HuH-7.5 (cell line): ENCODE measurements at regions not wholly inside any gene's neighbourhood (a gene's known extent, or its start where the extent isn't known, plus 50 kb on each side); places are given as distances from the start of the nearest gene placed in this dataset.

ENCODE experiments used
- DNase-seq: peaks from one replicate; pipeline ENCODE4 v3.0.0; 2011; ENCODE audit warnings: low spot score

- DNase-seq, result no peak
Measured at GRCh38 chr11:92384802-92385201, 160.2 kb downstream of the FAT3 start.

DNA sequence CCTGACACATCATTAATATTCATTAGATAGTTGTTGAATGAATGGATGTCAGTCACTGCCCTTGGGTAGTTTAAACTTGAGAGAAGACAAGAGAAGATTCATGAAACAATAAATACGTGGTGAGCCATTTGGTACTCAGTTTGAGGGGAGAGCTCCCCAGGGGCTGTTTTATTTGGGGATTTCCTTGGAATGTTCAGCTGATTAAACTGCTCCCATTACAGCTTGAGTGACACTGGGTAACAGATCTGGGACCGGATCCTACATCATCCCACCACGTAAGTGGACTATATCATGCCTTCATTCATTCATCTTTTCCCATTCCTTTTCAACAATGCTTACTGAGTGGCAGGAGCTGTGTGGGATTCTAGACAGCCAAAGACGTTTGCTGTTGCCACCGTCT, 162.0 kb downstream of the FAT3 start:
- DNase-seq, result no peak

GRCh38 chr11:92387859-92388258, 163.2 kb downstream of the FAT3 start:
- no peak for DNase-seq

DNA sequence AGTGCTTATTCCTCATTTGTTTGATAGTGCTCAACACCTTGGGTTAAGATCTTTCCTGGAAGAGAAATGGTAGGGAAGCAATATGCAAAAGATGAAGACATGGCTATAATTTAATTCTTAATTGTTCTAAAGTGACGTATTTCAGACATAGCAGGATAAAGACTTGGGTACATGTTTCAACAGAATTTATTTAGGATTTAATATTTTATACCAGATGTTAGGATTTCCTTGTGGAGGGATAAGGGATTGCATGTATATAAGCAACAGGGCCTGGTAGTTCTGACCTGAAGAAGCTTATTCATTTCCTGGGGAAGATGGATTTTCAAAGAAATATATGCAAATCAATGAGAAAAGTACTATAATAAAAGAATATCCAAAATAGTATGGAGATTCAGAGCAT, 163.8 kb downstream of the FAT3 start:
- no peak for DNase-seq

GRCh38 chr11:92390783-92391182, 166.2 kb downstream of the FAT3 start:
- DNase-seq, result no peak

DNA sequence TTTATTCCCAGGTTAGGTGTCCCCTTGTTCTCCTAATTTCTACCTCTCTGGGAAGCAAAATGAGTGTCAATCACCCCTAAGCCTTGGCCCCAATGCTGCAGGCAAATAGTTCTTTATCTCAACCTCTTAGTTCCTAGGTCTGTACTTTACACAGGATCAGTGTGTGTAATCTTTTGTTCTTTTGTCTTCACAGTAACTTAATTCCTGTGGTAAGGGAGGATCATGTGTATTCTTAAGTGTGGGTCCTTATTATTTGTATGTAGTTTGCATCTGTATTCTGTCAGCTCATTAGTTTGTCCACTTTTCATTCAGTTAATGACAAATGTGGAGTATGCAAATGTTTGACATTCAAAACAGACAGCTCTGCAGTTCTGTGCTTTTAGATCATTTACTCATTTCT, 166.7 kb downstream of the FAT3 start:
- DNase-seq, result no peak

GRCh38 chr11:92391808-92392207, 167.2 kb downstream of the FAT3 start:
- DNase-seq, result no peak

DNA sequence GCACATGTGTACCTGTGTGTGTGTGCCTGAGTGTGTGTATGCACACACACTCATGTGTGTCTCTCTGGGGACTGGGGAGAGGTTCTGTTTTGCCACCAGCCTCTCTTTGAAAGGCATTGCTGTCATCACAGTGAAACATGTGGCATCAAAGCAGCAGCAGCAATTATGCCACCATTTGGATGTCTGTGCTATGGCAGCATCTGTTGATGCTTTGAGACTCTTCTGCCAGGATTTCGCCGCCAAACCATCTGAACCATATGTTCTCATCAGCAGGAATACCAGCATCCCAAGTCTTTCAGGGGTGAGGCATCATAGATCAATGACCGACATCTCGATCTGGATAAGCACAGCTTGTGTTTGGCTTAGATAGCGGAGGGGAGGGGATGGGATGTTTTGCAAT, 168.6 kb downstream of the FAT3 start:
- no peak for DNase-seq

GRCh38 chr11:92396133-92396532, 171.5 kb downstream of the FAT3 start:
- no peak for DNase-seq

DNA sequence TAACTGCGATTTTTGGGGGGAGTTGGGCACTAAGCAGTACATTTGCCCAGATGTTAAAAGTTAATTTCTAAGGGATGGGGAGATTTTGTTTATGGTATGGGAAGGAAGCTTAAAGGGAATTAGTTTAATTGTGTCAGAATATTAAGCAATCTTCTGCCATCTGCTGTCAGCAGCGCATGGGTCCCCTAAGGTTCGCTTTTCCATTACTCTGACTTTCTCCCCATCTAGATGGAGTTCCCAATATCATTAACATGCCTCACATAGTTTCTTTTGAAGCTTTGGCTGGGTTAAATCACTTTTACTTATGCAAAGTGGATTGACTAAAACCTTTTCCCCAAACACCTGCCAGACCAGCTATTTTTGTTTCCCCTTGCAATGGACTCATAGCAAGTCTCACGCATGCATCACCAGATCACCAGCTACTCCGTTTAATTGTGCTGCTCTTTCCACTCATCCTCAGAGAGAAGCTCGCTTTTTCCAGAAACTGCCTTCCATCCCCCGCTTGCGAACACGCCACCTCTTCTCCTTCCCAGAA, 172.7 kb downstream of the FAT3 start:
- no peak for DNase-seq

DNA sequence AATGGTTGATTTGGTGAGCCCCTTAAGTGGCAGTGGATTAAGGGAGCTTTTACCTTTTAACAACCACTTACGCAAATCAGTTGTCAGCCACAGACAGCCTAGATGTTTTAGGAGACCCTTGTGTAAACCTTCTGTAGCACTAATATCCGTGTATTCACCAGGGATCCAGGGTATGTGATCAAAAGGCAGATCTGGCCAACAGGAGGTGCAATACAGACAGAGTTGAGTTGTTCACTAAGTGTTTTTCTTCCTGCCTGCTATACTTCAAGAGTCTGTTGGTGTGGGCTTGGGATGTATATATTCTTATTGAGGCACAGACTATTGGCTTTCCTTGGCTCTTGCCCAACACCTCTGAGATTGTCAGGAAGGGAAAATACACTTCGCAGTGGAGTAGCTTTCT, 175.1 kb downstream of the FAT3 start:
- no peak for DNase-seq

- no peak for DNase-seq
Measured at GRCh38 chr11:92401520-92401919, 176.9 kb downstream of the FAT3 start.

DNA sequence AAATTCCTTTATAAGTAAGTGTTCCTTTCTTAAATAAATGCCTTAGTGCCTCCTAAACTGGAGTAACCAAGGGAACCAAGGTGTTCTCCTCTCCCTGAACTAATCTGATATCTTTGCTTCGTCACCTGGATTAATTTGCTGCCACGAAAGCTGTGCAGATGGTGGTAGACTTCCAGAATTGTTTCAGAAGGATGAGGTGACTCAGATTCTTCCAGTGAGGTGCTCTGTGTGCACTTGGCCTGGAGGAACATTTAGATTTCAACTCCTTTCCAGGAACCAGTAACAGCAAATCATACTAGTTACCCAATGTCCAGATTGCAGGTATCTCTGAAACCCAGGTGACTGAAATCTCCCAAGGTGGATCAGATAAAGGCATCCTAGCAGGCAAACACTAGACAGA, 181.9 kb downstream of the FAT3 start:
- no peak for DNase-seq

GRCh38 chr11:92409355-92409754, 184.7 kb downstream of the FAT3 start:
- no peak for DNase-seq

DNA sequence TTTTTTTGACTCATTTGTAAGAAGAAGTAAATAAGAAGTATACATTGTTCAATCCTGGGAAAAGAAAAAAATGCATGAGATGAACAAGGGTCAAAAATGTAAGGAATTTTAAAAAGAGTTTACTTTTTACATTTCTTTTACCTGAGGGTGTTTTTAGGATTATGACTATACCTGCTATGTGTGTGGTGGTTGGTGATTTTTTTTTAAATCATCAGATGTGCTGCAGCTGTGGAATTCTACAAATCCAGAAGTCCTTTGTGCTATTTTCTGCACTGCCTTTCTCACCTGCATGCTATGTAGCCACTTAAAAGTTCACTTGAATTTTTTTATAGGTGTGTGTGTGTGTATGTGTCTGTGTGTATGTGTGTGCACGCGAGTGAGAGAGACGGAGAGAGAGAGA, 185.3 kb downstream of the FAT3 start:
- DNase-seq, result no peak

DNA sequence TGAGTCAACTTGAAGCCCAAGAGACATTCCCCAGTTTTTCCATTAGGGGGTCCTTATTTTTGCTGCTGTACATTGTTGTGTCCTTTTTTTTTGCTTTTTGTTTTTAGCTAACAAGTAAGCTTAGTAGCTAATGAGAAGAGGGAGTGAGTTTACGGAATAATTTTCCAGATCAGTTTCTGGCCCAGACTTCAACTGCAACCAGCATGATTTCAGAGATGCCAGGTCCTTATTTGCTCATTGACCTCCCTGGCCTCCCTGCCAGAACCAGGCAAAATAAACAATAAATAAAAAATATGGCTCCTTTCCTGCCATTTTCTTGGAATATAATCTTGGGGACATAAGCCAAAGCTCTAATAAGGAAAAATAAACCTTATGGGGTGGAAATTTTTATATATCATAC, 185.9 kb downstream of the FAT3 start:
- DNase-seq, result no peak

DNA sequence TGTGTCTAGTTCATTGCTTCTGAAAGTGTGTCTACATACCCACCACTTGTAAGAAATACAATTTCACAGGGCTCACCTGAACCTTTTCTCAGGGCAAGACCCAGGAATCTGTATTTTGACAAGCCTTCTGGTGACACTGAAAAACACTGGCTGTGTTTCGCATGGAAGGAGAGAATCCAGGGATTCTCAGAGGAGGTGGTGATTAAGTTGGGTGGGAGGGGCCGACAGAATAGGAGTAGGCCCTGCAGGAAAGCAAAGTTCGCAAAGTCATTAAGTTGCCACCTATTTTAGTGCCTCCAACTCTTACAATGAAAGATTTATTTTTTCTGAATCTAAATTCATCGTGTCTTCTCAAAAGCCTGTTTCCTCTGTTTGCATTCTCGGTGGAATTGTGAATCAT, 186.8 kb downstream of the FAT3 start:
- DNase-seq, result no peak

GRCh38 chr11:92413757-92414513, 189.3 kb downstream of the FAT3 start:
- DNase-seq, result no peak

GRCh38 chr11:92416971-92417725, 192.5 kb downstream of the FAT3 start:
- DNase-seq, result no peak

GRCh38 chr11:92423115-92424034, 198.8 kb downstream of the FAT3 start:
- DNase-seq, result no peak

GRCh38 chr11:92424281-92424680, 199.7 kb downstream of the FAT3 start:
- DNase-seq, result no peak

GRCh38 chr11:92425127-92425526, 200.5 kb downstream of the FAT3 start:
- DNase-seq, result no peak
